Tibial artery (tissue), 4 donors: ENCODE measurements at regions not wholly inside any gene's neighbourhood (a gene's known extent, or its start where the extent isn't known, plus 50 kb on each side); places are given as distances from the start of the nearest gene placed in this dataset.

Experiments used
- DNase-seq, 2 donors: peaks; one replicate each; pipeline ENCODE4 v3.0.0-alpha.2; 2019
- H3K27ac ChIP-seq, 2 donors: fragments of 200-600 bp; sonication (generic) in 1 of 2; 1 replicate in 1 of 2; 2 replicates in 1 of 2; pipeline ENCODE4 v1.5.1; 2018 to 2019; ENCODE audit warnings: mild to moderate bottlenecking in 1 of 2
- H3K27me3 ChIP-seq, 2 donors: fragments of 200-600 bp; sonication (generic) in 1 of 2; one replicate each; pipeline versions ENCODE4 v1.5.1 to v1.6.0; 2016 to 2019
- H3K36me3 ChIP-seq, 3 donors: fragments of 200-600 bp; sonication (generic) in 2 of 3; one replicate each; pipeline ENCODE4 v1.5.1; 2016 to 2019; ENCODE audit warnings: mild to moderate bottlenecking in 2 of 3
- H3K4me1 ChIP-seq, 4 donors: fragments of 200-600 bp; sonication (generic) in 2 of 4; 1 replicate in 3 of 4; 2 replicates in 1 of 4; pipeline ENCODE4 v1.5.1; 2016 to 2019
- H3K4me3 ChIP-seq, 2 donors: fragments of 200-600 bp; sonication (generic) in 1 of 2; 1 replicate in 1 of 2; 2 replicates in 1 of 2; pipeline ENCODE4 v1.5.1; 2018 to 2019; ENCODE audit warnings: mild to moderate bottlenecking in 2 of 2
- H3K9me3 ChIP-seq, 3 donors: fragments of 200-600 bp; sonication (generic) in 1 of 3; one replicate each; pipeline ENCODE4 v1.5.1; 2016 to 2019
- intact Hi-C: fragments of 100-400 bp; cut with DNase I; formaldehyde crosslinking; loops from one replicate; pipeline ENCODE4 v1.15.0; 2023; ENCODE audit warnings: low total_unique reads
- TF ChIP-seq, protein P1 (sequence below), 2 experiments: fragments of 200-600 bp in 1 of 2; fragments of 450-650 bp in 1 of 2; IDR thresholded peaks; one replicate each; pipeline ENCODE4 v1.5.1; 2017 to 2019; ENCODE audit warnings: antibody characterized with exemption in 2 of 2, mild to moderate bottlenecking in 1 of 2, moderate library complexity in 1 of 2

DNA sequence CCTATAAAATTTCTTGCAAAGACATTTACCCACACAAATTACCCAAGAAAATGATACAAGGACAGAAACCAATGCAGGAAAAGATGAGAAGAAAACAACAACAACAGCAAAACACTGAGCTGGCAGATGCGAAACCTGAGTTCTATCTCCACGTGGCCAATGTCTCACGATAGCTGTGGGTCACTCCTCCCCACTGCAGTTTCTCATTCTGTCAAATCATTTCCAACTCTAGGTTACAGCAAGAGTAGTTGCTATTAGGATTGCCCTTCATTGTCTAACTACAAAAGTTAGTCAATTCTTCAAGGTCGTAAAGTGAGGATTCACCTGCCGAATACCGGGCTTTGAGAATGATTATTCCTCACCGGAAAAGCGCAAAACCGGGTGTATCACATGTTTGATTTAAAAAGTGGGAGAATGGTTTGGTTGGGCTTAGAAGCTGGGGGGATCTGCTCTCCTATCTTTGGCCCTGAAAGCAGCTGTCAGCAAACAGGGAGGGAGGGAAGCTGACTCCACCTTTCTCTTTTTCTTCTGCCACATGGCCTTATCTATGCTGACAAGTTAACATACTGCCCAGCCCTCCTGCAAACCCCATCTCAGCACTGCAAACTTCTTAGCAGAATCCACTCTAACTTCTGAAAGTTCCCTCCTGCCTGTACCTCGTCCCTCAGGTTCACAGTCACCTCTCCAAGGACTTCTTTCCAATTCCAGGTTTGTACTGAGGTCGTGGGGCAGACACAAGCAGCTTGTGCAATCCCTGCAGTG lies 473.0 kb downstream of the SOX11 start:
- intact Hi-C loops, result no loop called here
- TF ChIP-seq, protein P1, sequence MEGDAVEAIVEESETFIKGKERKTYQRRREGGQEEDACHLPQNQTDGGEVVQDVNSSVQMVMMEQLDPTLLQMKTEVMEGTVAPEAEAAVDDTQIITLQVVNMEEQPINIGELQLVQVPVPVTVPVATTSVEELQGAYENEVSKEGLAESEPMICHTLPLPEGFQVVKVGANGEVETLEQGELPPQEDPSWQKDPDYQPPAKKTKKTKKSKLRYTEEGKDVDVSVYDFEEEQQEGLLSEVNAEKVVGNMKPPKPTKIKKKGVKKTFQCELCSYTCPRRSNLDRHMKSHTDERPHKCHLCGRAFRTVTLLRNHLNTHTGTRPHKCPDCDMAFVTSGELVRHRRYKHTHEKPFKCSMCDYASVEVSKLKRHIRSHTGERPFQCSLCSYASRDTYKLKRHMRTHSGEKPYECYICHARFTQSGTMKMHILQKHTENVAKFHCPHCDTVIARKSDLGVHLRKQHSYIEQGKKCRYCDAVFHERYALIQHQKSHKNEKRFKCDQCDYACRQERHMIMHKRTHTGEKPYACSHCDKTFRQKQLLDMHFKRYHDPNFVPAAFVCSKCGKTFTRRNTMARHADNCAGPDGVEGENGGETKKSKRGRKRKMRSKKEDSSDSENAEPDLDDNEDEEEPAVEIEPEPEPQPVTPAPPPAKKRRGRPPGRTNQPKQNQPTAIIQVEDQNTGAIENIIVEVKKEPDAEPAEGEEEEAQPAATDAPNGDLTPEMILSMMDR (IDR thresholded peaks at IDR 0.05), result no peak
- no peak overlapping the region for H3K4me3 ChIP-seq
- no peaks in the 10 kb centered on the region for H3K9me3 ChIP-seq
- no peaks in the 10 kb centered on the region for H3K36me3 ChIP-seq
- no peaks in the 10 kb centered on the region for H3K4me1 ChIP-seq
- no peaks in the 10 kb centered on the region for H3K27me3 ChIP-seq
- DNase-seq, result no peak
- H3K27ac ChIP-seq, result no peak overlapping the region

DNA sequence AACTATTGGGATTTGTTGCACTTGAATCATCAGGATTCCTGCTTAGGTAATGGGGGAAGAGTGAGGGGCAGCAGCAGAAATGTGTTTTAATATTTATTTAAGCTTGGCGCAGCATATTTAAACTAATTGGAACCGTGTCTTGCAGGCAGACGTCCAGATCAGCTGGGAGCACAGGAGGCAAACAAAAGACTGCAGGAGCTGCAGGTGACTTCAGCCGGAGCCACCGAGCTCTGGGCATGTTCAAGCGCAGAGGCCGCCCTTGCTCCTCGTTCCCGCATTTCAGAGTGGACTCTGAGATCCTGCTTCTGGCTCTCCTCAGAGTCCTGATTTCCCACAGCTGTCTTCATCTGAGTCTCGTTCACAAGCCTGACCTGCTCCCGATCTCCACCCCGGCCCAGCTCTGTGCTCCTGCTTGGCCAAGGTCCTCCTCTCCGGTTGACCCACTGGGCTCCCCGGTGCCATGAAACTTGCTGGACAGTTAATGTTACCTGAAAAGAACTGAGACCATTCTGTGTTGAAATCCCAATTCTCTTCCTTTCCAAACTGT lies 475.5 kb downstream of the SOX11 start:
- TF ChIP-seq, protein P1 (IDR thresholded peaks at IDR 0.05), result no peak
- H3K4me1 ChIP-seq, result no peaks in the 10 kb centered on the region

DNA sequence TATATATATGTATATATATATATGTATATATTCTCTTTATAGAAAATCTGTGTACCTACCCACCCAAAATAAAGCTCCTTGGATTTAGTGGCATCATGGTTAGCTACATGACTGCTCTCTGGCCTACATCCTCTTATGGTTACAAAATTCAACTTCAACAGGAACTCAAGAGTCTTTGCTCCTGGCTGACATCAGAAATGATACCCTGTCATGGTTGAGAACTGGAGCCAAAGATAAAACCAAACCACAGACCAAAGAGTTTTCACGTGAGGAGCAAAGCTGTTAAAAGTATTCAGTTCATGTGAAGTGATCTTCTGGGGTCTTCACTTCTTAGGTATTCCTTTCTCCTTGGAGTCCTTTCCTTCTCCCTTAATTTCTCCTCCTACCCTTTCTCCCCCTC lies 476.3 kb downstream of the SOX11 start:
- H3K27me3 ChIP-seq, result no peaks in the 10 kb centered on the region
- H3K36me3 ChIP-seq, result no peaks in the 10 kb centered on the region
- H3K4me3 ChIP-seq, result no peak overlapping the region
- intact Hi-C loops, result no loop called here
- peaks cover 0 to under 1% (median 0%) of the 10 kb centered on the region in 3 donors for H3K9me3 ChIP-seq
- H3K4me1 ChIP-seq, result no peaks in the 10 kb centered on the region
- no peak for DNase-seq
- no peak overlapping the region for H3K27ac ChIP-seq
- TF ChIP-seq, protein P1 (IDR thresholded peaks at IDR 0.05), result no peak

More for the DNA sequence above, 475.5 kb downstream of the SOX11 start:
- intact Hi-C loops, result no loop called here
- Histone ChIP-seq H3K27ac (no peak overlapping the region), H3K27me3 (no peaks in the 10 kb centered on the region), H3K9me3 (no peaks in the 10 kb centered on the region), H3K36me3 (no peaks in the 10 kb centered on the region), H3K4me3 (no peak overlapping the region)
- no peak for DNase-seq

DNA sequence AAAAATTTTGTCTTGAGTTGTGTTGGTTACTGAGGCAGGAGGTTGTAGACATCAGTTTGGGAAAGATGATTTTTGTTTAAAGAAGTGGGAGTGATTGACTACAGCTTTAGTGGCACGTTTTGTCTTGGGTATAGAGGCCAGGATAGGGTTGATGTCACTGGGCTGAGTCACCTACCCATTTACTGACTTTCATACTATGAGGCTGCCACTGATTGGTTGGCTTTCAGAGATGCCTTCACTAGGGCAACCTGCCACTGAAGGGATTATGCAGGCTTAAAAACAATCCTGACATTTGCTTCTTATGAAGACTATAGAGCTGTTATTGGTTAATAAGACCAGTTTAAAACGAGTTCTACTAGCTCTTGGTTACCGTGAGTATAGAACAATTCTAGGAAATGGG lies 479.1 kb downstream of the SOX11 start:
- H3K27ac ChIP-seq, result no peak overlapping the region
- no peaks in the 10 kb centered on the region for H3K27me3 ChIP-seq
- H3K36me3 ChIP-seq, result no peaks in the 10 kb centered on the region
- H3K4me1 ChIP-seq, result no peaks in the 10 kb centered on the region
- DNase-seq, result no peak
- TF ChIP-seq, protein P1 (IDR thresholded peaks at IDR 0.05), result no peak
- no peak overlapping the region for H3K4me3 ChIP-seq
- intact Hi-C loops, result no loop called here
- H3K9me3 ChIP-seq, result peaks cover 0 to 11% (median 0%) of the 10 kb centered on the region in 3 donors

DNA sequence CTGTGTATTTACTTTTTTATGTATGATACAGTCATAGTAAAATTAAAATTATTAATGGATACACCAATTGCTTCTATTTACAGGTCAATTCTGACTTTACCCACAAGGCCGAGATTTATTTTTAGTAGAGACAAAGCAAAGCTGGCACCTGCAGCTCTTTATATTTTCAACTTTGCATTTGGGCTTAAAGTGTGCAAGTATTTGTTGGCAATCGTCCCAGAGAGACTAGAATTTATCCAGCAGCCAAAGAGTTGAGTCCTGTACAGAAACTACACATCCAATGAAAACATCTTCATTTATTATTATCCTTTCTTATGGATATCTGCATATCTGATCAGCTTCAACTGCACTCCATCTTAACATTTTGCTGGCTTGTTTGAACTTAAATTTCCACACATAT lies 485.6 kb downstream of the SOX11 start:
- DNase-seq, result no peak
- intact Hi-C loops, result no loop called here
- no peaks in the 10 kb centered on the region for H3K27me3 ChIP-seq
- TF ChIP-seq, protein P1 (IDR thresholded peaks at IDR 0.05), result no peak
- H3K4me3 ChIP-seq, result no peak overlapping the region
- H3K9me3 ChIP-seq, result peaks cover 0 to 11% (median 0%) of the 10 kb centered on the region in 3 donors
- no peak overlapping the region for H3K27ac ChIP-seq
- H3K4me1 ChIP-seq, result peaks cover 0 to 12% (median 3%) of the 10 kb centered on the region in 4 donors
- H3K36me3 ChIP-seq, result no peaks in the 10 kb centered on the region
